Suprapubic skin (tissue), 4 donors: ENCODE measurements at regions not wholly inside any gene's neighbourhood (a gene's known extent, or its start where the extent isn't known, plus 50 kb on each side); places are given as distances from the start of the nearest gene placed in this dataset.

Experiments used
- EP300 ChIP-seq: sonication (generic); formaldehyde crosslinking; IDR thresholded peaks from one replicate; pipeline ENCODE4 v1.6.1; 2017; ENCODE audit warnings: antibody characterized with exemption
- POLR2A ChIP-seq, 2 donors: fragments of 450-650 bp; IDR thresholded peaks; one replicate each; pipeline ENCODE4 v1.6.1; 2017; ENCODE audit warnings: antibody characterized with exemption in 2 of 2, mild to moderate bottlenecking in 2 of 2, moderate library complexity in 2 of 2
- POLR2AphosphoS5 ChIP-seq, 3 donors: sonication (generic); formaldehyde crosslinking; IDR thresholded peaks; one replicate each; pipeline ENCODE4 v1.6.1; 2017; ENCODE audit warnings: antibody characterized with exemption in 3 of 3
- TF ChIP-seq, protein P1 (sequence below), 2 donors: fragments of 200-600 bp in 1 of 2; fragments of 450-650 bp in 1 of 2; sonication (generic) in 1 of 2; IDR thresholded peaks; one replicate each; pipeline ENCODE4 v1.5.1; 2016 to 2019; ENCODE audit warnings: antibody characterized with exemption in 2 of 2, mild to moderate bottlenecking in 1 of 2, moderate library complexity in 1 of 2

DNA sequence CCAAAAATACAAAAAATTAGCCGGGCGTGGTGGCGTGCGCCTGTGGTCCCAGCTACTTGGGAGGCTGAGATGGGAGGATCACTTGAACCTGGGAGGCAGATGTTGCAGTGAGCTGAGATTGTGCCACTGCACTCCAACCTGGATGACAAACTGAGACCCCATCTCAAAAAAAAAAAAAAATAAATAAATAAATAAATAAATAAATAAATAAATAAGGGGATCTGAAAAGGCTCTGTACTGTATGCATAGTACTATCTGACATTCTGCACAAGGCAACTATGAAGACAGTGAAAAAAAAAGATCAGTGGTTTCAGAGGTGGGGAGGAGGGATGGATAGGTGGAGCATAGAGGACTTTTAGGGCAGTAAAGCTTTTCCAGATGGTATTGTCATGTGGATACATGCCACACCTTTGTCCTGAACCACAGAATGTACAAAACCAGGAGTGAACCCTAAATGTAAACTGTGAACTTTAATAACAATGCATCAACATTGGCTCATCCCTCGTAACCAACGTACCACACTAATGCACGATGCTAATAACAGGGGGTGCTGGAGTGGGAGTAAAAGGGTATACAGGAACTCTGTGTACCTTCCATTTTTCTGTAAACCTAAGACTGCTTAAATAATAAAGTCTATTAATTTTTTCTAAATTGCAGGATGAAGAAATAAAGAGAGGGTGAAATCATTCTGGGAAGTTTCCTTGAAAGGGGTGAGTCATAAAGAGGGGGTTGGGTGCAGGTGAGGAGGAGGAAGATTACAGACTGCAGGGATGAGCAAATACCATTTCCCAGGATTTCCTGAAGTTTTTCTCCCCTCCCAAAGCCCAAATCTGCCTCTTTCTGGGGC lies 155.8 kb upstream of the SDK2 start:
- TF ChIP-seq POLR2A (IDR thresholded peaks at IDR 0.05) (no peak), POLR2AphosphoS5 (IDR thresholded peaks at IDR 0.05) (no peak), EP300 (no peak)
- TF ChIP-seq, protein P1, sequence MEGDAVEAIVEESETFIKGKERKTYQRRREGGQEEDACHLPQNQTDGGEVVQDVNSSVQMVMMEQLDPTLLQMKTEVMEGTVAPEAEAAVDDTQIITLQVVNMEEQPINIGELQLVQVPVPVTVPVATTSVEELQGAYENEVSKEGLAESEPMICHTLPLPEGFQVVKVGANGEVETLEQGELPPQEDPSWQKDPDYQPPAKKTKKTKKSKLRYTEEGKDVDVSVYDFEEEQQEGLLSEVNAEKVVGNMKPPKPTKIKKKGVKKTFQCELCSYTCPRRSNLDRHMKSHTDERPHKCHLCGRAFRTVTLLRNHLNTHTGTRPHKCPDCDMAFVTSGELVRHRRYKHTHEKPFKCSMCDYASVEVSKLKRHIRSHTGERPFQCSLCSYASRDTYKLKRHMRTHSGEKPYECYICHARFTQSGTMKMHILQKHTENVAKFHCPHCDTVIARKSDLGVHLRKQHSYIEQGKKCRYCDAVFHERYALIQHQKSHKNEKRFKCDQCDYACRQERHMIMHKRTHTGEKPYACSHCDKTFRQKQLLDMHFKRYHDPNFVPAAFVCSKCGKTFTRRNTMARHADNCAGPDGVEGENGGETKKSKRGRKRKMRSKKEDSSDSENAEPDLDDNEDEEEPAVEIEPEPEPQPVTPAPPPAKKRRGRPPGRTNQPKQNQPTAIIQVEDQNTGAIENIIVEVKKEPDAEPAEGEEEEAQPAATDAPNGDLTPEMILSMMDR (IDR thresholded peaks at IDR 0.05), result no peak
